A673 (cell line): ENCODE measurements at regions not wholly inside any gene's neighbourhood (a gene's known extent, or its start where the extent isn't known, plus 50 kb on each side); places are given as distances from the start of the nearest gene placed in this dataset.

Experiments used
- BruUV-seq: library from RNA; stranded (reverse); fragments of 400-500 nt; replicated peaks from 2 replicates; lab custom pipeline; 2021; lab: Mats Ljungman, UMichigan
- CTCF ChIA-PET: fragments of 300-600 bp; sonication (Branson Sonifier 250); formaldehyde crosslinking; loops from one replicate; lab custom pipeline; 2022; ENCODE audit warnings: antibody characterized with exemption; lab: Charles Lee
- POLR2A ChIA-PET: fragments of 300-600 bp; sonication (Branson Sonifier 250); formaldehyde crosslinking; loops from one replicate; lab custom pipeline; 2022; ENCODE audit warnings: antibody characterized with exemption; ENCODE audit not compliant: low non-redundant PET; lab: Charles Lee
- DNase-seq: peaks from one replicate; pipeline ENCODE4 v3.0.0-alpha.2; 2015; ENCODE audit warnings: low spot score
- H3K27ac ChIP-seq: fragments of 200-600 bp; sonication (generic); 2 replicates; pipeline ENCODE4 v1.5.1; 2016; ENCODE audit warnings: mixed run types, low read depth, mild to moderate bottlenecking, mixed read lengths, antibody characterized with exemption, low read length; ENCODE audit not compliant: poor library complexity, severe bottlenecking
- H3K27me3 ChIP-seq: fragments of 200-600 bp; sonication (generic); replicated peaks from 2 replicates; pipeline ENCODE4 v1.6.1; 2017; ENCODE audit warnings: mixed run types, low read depth, mild to moderate bottlenecking, mixed read lengths, antibody characterized with exemption, low read length; ENCODE audit not compliant: insufficient read depth, poor library complexity
- H3K36me3 ChIP-seq: fragments of 200-600 bp; sonication (generic); 2 replicates; pipeline ENCODE4 v1.6.1; 2016; ENCODE audit warnings: mixed run types, mild to moderate bottlenecking, mixed read lengths, antibody characterized with exemption, low read length; ENCODE audit not compliant: insufficient read depth, poor library complexity, severe bottlenecking
- H3K4me1 ChIP-seq: fragments of 200-600 bp; sonication (generic); 2 replicates; pipeline ENCODE4 v1.6.1; 2017; ENCODE audit warnings: mixed run types, mild to moderate bottlenecking, mixed read lengths, antibody characterized with exemption, low read length; ENCODE audit not compliant: insufficient read depth, poor library complexity, severe bottlenecking
- H3K4me3 ChIP-seq: fragments of 200-600 bp; sonication (generic); 2 replicates; pipeline ENCODE4 v1.5.1; 2016; ENCODE audit warnings: low read depth, mixed run types, mild to moderate bottlenecking, mixed read lengths, low read length; ENCODE audit not compliant: poor library complexity, severe bottlenecking
- H3K9me3 ChIP-seq: fragments of 200-600 bp; sonication (generic); 2 replicates; pipeline ENCODE4 v1.6.1; 2016; ENCODE audit warnings: mixed run types, low read depth, mild to moderate bottlenecking, mixed read lengths, antibody characterized with exemption, low read length; ENCODE audit not compliant: poor library complexity, severe bottlenecking
- EZH2 ChIP-seq: fragments of 200-600 bp; sonication (generic); IDR thresholded peaks from 2 replicates; pipeline ENCODE4 v1.6.1; 2017; ENCODE audit warnings: borderline replicate concordance, low read depth, mild to moderate bottlenecking, mixed read lengths, antibody characterized with exemption, low read length; ENCODE audit not compliant: poor library complexity, severe bottlenecking
- intact Hi-C: fragments of 100-400 bp; cut with micrococcal nuclease; formaldehyde crosslinking; loops from one replicate; pipeline ENCODE4 v1.10.0; 2022; ENCODE audit not compliant: unreplicated experiment
- TF ChIP-seq, protein P1 (sequence below): fragments of 300-800, 200-600 bp; sonication (generic); conservative IDR thresholded peaks from 2 replicates; pipeline ENCODE4 v1.5.1; 2017; ENCODE audit warnings: low read depth, mild to moderate bottlenecking, antibody characterized with exemption, low read length, moderate library complexity, mixed read lengths

DNA sequence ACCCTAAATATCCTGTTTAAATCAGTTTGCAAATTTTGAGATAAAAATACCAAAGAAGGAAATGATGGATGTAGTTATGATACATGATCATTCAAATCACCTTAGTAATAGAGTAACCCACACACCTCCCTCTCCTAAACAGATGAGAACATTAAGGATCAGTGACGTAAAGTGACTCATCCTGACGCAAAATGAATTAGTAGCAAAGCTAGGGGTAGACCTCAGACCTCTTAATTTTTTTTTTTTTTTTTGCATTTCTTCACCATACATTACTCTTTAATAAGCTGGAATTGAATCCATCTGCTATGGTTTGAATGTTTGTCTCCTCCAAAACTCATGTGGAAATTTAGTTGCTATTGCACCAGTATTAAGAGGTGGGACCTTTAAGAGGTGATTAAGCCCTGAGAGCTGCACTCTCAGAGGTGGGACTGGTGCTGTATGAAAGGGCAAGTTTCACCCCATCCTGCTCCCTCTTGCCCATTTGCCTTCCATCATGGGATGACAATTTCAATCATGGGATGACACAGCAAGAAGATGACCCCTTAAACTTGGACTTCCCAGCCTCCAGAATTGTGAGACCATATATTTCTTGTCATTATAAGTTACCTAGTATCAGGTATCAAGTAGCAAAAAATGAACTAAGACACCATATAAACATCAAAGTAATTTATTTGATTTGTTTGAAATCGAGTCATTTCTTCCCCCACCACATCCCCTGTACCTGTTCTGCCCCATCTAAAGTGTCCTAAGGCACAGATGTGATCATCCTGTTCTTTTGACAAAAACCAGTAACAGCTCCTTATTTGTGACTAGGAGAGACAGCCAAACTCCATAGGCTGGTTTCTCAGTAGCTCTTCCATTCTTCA is 114.6 kb upstream of the DUSP10 start:
- no peaks in the 10 kb centered on the region for H3K27me3 ChIP-seq
- H3K36me3 ChIP-seq, result no peaks in the 10 kb centered on the region
- no peaks in the 10 kb centered on the region for H3K9me3 ChIP-seq
- no peak overlapping the region for H3K27ac ChIP-seq
- no peaks in the 10 kb centered on the region for H3K4me1 ChIP-seq
- no TSS peak for BruUV-seq
- intact Hi-C loops, result no loop called here
- DNase-seq, result no peak
- POLR2A ChIA-PET, result no interaction called here
- CTCF ChIA-PET, result no interaction called here
- no peak for TF ChIP-seq EZH2
- TF ChIP-seq, protein P1, sequence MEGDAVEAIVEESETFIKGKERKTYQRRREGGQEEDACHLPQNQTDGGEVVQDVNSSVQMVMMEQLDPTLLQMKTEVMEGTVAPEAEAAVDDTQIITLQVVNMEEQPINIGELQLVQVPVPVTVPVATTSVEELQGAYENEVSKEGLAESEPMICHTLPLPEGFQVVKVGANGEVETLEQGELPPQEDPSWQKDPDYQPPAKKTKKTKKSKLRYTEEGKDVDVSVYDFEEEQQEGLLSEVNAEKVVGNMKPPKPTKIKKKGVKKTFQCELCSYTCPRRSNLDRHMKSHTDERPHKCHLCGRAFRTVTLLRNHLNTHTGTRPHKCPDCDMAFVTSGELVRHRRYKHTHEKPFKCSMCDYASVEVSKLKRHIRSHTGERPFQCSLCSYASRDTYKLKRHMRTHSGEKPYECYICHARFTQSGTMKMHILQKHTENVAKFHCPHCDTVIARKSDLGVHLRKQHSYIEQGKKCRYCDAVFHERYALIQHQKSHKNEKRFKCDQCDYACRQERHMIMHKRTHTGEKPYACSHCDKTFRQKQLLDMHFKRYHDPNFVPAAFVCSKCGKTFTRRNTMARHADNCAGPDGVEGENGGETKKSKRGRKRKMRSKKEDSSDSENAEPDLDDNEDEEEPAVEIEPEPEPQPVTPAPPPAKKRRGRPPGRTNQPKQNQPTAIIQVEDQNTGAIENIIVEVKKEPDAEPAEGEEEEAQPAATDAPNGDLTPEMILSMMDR, result no peak
- H3K4me3 ChIP-seq, result no peak overlapping the region

DNA sequence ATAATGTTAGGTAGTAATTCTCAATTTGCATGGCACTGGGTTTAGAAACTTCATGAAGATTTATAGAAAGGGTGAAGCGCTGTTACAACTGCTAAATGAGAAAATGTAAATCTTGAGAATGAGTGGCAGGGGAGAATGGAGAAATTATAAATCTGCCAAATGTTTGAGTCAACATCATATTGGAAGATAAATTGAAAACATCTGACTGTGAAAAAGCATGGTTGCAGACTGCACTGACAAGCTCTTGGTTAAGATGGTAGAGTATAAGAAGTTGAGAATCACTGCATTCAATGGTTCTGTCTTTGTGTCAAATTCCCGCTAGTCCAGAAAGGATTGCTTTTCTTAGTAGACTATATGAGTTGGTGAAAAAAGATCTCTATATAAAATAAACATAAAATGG is 113.3 kb upstream of the DUSP10 start:
- Histone ChIP-seq H3K9me3 (no peaks in the 10 kb centered on the region), H3K36me3 (no peaks in the 10 kb centered on the region), H3K27ac (no peak overlapping the region), H3K27me3 (no peaks in the 10 kb centered on the region), H3K4me3 (no peak overlapping the region), H3K4me1 (no peaks in the 10 kb centered on the region)
- POLR2A ChIA-PET, result no interaction called here
- DNase-seq, result no peak
- no TSS peak for BruUV-seq
- intact Hi-C loops, result no loop called here
- CTCF ChIA-PET, result no interaction called here
- TF ChIP-seq EZH2, result no peak
- TF ChIP-seq, protein P1, result no peak

DNA sequence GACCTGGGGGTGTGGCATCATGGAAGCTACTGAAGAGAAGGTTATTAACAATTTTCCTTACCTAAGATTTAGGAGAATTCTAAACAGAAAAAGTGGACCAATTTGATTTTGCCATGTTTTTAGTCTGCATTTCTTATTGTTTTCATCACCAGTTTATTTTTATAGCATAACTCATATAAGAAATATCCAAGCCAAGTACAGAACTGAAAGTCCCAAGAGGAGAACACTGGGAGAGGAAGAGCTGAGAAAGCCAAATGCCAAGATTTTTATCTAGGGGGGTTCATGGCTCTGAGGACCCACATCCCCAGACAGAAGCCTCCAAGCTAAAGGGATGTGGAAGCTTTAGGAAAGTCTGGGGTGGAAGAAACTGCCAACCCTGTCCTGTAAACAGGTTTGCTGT is 109.4 kb upstream of the DUSP10 start:
- Histone ChIP-seq H3K9me3 (no peaks in the 10 kb centered on the region), H3K36me3 (no peaks in the 10 kb centered on the region), H3K4me3 (no peak overlapping the region), H3K4me1 (no peaks in the 10 kb centered on the region), H3K27ac (no peak overlapping the region), H3K27me3 (no peaks in the 10 kb centered on the region)
- BruUV-seq, result no TSS peak
- no peak for TF ChIP-seq EZH2
- TF ChIP-seq, protein P1, result no peak
- CTCF ChIA-PET, result no interaction called here
- intact Hi-C loops, result no loop called here
- DNase-seq, result no peak
- POLR2A ChIA-PET, result no interaction called here
